GM12878 (cell line): ENCODE measurements at regions not wholly inside any gene's neighbourhood (a gene's known extent, or its start where the extent isn't known, plus 50 kb on each side); places are given as distances from the start of the nearest gene placed in this dataset.

Experiments used
- ATAC-seq: fragments of 200-7000 bp; cut with Tn5 transposase; 3 replicates; pipeline ENCODE4 v1.9.1; 2020; ENCODE audit warnings: mild to moderate bottlenecking, moderate library complexity
- BruUV-seq: library from RNA; stranded (reverse); fragments of 400-500 nt; replicated peaks from 2 replicates; lab custom pipeline; 2021; lab: Mats Ljungman, UMichigan
- CTCF ChIA-PET: fragments of 300-600 bp; sonication (Branson Sonifier 250); formaldehyde crosslinking; extraction: SDS; loops from one replicate; lab custom pipeline; 2021; ENCODE audit warnings: inconsistent platforms; lab: Yijun Ruan, JAX
- POLR2A ChIA-PET: fragments of 350-600 bp; formaldehyde crosslinking; extraction: SDS; loops from one replicate; lab custom pipeline; 2021; ENCODE audit warnings: inconsistent platforms; lab: Charles Lee
- RAD21 ChIA-PET: fragments of 300-600 bp; sonication (Branson Sonifier 250); formaldehyde crosslinking; loops from one replicate; lab custom pipeline; 2023; ENCODE audit warnings: antibody characterized with exemption; ENCODE audit not compliant: unreplicated experiment; lab: Charles Lee
- SMC1A ChIA-PET: fragments of 300-600 bp; sonication (Branson Sonifier 250); formaldehyde crosslinking; loops from one replicate; lab custom pipeline; 2023; ENCODE audit not compliant: unreplicated experiment, uncharacterized antibody; lab: Charles Lee
- DNase-seq: peaks from one replicate; pipeline ENCODE4 v3.0.0-alpha.2; 2011; ENCODE audit warnings: low read depth, low spot score
- FAIRE-seq: peaks from 3 replicates; lab custom pipeline; 2011; peaks lifted over from hg19 to GRCh38; lab: Jason Lieb, UNC
- H2AFZ ChIP-seq: 2 replicates; pipeline ENCODE4 v1.6.0; 2011; ENCODE audit warnings: low read depth, low read length, control low read depth; ENCODE audit not compliant: control insufficient read depth
- H3K27ac ChIP-seq: 2 replicates; pipeline ENCODE4 v1.5.1; 2011; ENCODE audit warnings: control low read depth; ENCODE audit not compliant: control insufficient read depth, insufficient read depth
- H3K27me3 ChIP-seq, 2 experiments: replicated peaks in 1 of 2; 2 replicates each; pipeline versions ENCODE4 v1.6.0 to v1.6.1; 2011; ENCODE audit warnings: low read length in 1 of 2; ENCODE audit not compliant: control insufficient read depth in 2 of 2, insufficient read depth in 2 of 2
- H3K36me3 ChIP-seq, 2 experiments: 2 replicates each; pipeline ENCODE4 v1.5.1; 2011; ENCODE audit warnings: low read length in 1 of 2; ENCODE audit not compliant: control insufficient read depth in 2 of 2, insufficient read depth in 2 of 2
- H3K4me1 ChIP-seq: 2 replicates; pipeline ENCODE4 v1.6.1; 2011; ENCODE audit warnings: mild to moderate bottlenecking, low read length, moderate library complexity, mixed read lengths; ENCODE audit not compliant: control insufficient read depth, insufficient read depth
- H3K4me2 ChIP-seq: 2 replicates; pipeline ENCODE4 v1.6.0; 2011; ENCODE audit warnings: control low read depth; ENCODE audit not compliant: control insufficient read depth, insufficient read depth
- H3K4me3 ChIP-seq: fragments of 200-600 bp; sonication (generic); 2 replicates; pipeline ENCODE4 v1.5.1; 2016
- H3K79me2 ChIP-seq: 2 replicates; pipeline ENCODE4 v1.6.0; 2011; ENCODE audit warnings: low read length; ENCODE audit not compliant: control insufficient read depth, insufficient read depth
- H3K9ac ChIP-seq: 2 replicates; pipeline ENCODE4 v1.8.0; 2011; ENCODE audit warnings: low read length, control low read depth, mixed read lengths; ENCODE audit not compliant: control insufficient read depth, insufficient read depth
- H3K9me3 ChIP-seq: replicated peaks from 3 replicates; pipeline ENCODE4 v1.5.1; 2011; ENCODE audit warnings: mild to moderate bottlenecking, low read length; ENCODE audit not compliant: control insufficient read depth, insufficient read depth
- H4K20me1 ChIP-seq: 2 replicates; pipeline ENCODE4 v1.6.0; 2011; ENCODE audit not compliant: control insufficient read depth, insufficient read depth
- CREB1 ChIP-seq: IDR thresholded peaks from 2 replicates; pipeline ENCODE4 v1.6.1; 2012; ENCODE audit warnings: low read depth, mild to moderate bottlenecking, inconsistent platforms
- CUX1 ChIP-seq: IDR thresholded peaks from 2 replicates; pipeline ENCODE4 v1.6.1; 2012; ENCODE audit warnings: improper control_type of control experiment, low read depth, low read length; ENCODE audit not compliant: insufficient replicate concordance
- ELK1 ChIP-seq: IDR thresholded peaks from 2 replicates; pipeline ENCODE4 v1.6.1; 2012; ENCODE audit warnings: low read depth, low read length, improper control_type of control experiment
- HCFC1 ChIP-seq: fragments of 150-350 bp; IDR thresholded peaks from 2 replicates; pipeline ENCODE4 v1.6.1; 2014; ENCODE audit warnings: low read length
- HDAC6 ChIP-seq: fragments of 200-600 bp; sonication (generic); IDR thresholded peaks from one replicate; pipeline ENCODE4 v1.8.0; 2017; ENCODE audit warnings: antibody characterized with exemption; ENCODE audit not compliant: unreplicated experiment
- MAX ChIP-seq: IDR thresholded peaks from 2 replicates; pipeline ENCODE4 v1.6.1; 2012; ENCODE audit warnings: low read depth, low read length, improper control_type of control experiment
- MTA3 ChIP-seq: IDR thresholded peaks from 2 replicates; pipeline ENCODE4 v1.6.1; 2012; ENCODE audit warnings: low read length, inconsistent platforms, borderline replicate concordance
- PKNOX1 ChIP-seq: fragments of 450-650 bp; IDR thresholded peaks from 2 replicates; pipeline ENCODE4 v1.6.1; 2016; ENCODE audit warnings: mild to moderate bottlenecking
- POU2F2 ChIP-seq: IDR thresholded peaks from 3 replicates; pipeline ENCODE4 v1.6.1; 2011; ENCODE audit warnings: low read depth, mild to moderate bottlenecking, low read length, borderline replicate concordance
- RCOR1 ChIP-seq: conservative IDR thresholded peaks from 2 replicates; pipeline ENCODE4 v1.6.1; 2012; ENCODE audit warnings: low read depth, low read length, improper control_type of control experiment
- USF1 ChIP-seq: IDR thresholded peaks from 2 replicates; pipeline ENCODE4 v1.6.1; 2011; ENCODE audit warnings: borderline replicate concordance, low read depth, mild to moderate bottlenecking, moderate library complexity, mixed read lengths, low read length; ENCODE audit not compliant: insufficient read depth; ENCODE audit errors: extremely low read length
- ZBED1 ChIP-seq: IDR thresholded peaks from 2 replicates; pipeline ENCODE4 v1.6.1; 2016; ENCODE audit warnings: borderline replicate concordance
- WGBS: methylation state at CpG from one replicate; pipeline ENCODE4 v1.1.6; 2016; ENCODE audit warnings: low lambda C conversion rate; ENCODE audit not compliant: insufficient replicate concordance, insufficient coverage; ENCODE audit errors: missing lambda C conversion rate; 5-methylcytosine and 5-hydroxymethylcytosine counted together
- in situ Hi-C: fragments of 300-500 bp; cut with MboI; formaldehyde crosslinking; loops from 9 replicates; pipeline ENCODE4 v1.14.3; 2018; ENCODE audit warnings: mixed read lengths
- intact Hi-C: fragments of 100-400 bp; cut with micrococcal nuclease; formaldehyde crosslinking; loops from one replicate; pipeline ENCODE4 v1.14.2; 2022; ENCODE audit not compliant: unreplicated experiment

GRCh38 chr20:7123457-7123856 lies 356.0 kb downstream of the BMP2 start:
- BruUV-seq = no TSS peak
- intact Hi-C loops (no loop called here), in situ Hi-C loops (no loop called here)
- Histone ChIP-seq H3K27me3 (no peaks in the 10 kb centered on the region), H3K27ac (no peak overlapping the region), H3K4me3 (no peak overlapping the region), H3K4me1 (no peaks in the 10 kb centered on the region), H3K79me2 (no peaks in the 10 kb centered on the region), H2AFZ (no peak overlapping the region), H3K4me2 (no peak overlapping the region), H3K36me3 (no peaks in the 10 kb centered on the region), H4K20me1 (no peaks in the 10 kb centered on the region), H3K9me3 (no peaks in the 10 kb centered on the region), H3K9ac (no peak overlapping the region)
- WGBS = 31% methylated on average over 2 of the region's 2 CpGs
- FAIRE-seq (no peak), ATAC-seq (no peak), DNase-seq (no peak)
- ChIA-PET CTCF (interaction anchor here (0.5 to 1.9 kb wide), 4 partner anchors 11 to 287 kb away, joined by 3 to 10 read pairs (median 5); no protein-coding TSS in a partner anchor), SMC1A (interaction anchor here (0.9 to 2.4 kb wide), 9 partner anchors 10 to 296 kb away, joined by 3 to 13 read pairs (median 4); no protein-coding TSS in a partner anchor), POLR2A (interaction anchor here (1.0 to 1.4 kb wide), 4 partner anchors 10 to 27 kb away, joined by 3 to 4 read pairs (median 3); no protein-coding TSS in a partner anchor), RAD21 (interaction anchor here (1.0 to 1.1 kb wide), 2 partner anchors 28 to 36 kb away, joined by 3 read pairs; no protein-coding TSS in a partner anchor)
- TF ChIP-seq POU2F2 (no peak), CREB1 (no peak), PKNOX1 (no peak), HDAC6 (no peak), MTA3 (no peak), ELK1 (no peak), CUX1 (no peak), HCFC1 (no peak), ZBED1 (no peak), USF1 (no peak), RCOR1 (no peak), MAX (no peak)
